ENCODE measurements at regions not wholly inside any gene's neighbourhood (a gene's known extent, or its start where the extent isn't known, plus 50 kb on each side); places are given as distances from the start of the nearest gene placed in this dataset.
A peak's percentile ranks its signal among the peaks of the same experiment; 100 is the strongest.

- DNase-seq (ENCODE audit: low read depth in 2 of 2): no peak
These were observed 105.1 kb downstream of the TRMT11 start for GRCh38 chr6:126091466-126091865.

- no peak for DNase-seq (ENCODE audit: low read depth in 2 of 2)
These were observed 106.8 kb downstream of the TRMT11 start for GRCh38 chr6:126093108-126093507.

GRCh38 chr6:126094411-126094810 is 108.1 kb downstream of the TRMT11 start:
- no peak for DNase-seq (ENCODE audit: low read depth in 2 of 2)

- no peak for DNase-seq (ENCODE audit: low read depth in 2 of 2)
These were observed 114.0 kb downstream of the TRMT11 start for GRCh38 chr6:126100386-126100785.

GRCh38 chr6:126102358-126102757 is 116.0 kb downstream of the TRMT11 start:
- DNase-seq (ENCODE audit: low read depth in 2 of 2): no peak

- no peak for DNase-seq (ENCODE audit: low read depth in 2 of 2)
These were observed 117.7 kb downstream of the TRMT11 start for GRCh38 chr6:126103993-126104392.

GRCh38 chr6:126107475-126108166 is 121.3 kb downstream of the TRMT11 start:
- peak; percentile 20 to 23 for DNase-seq (ENCODE audit: low read depth in 2 of 2)

- no peak for DNase-seq (ENCODE audit: low read depth in 2 of 2)
These were observed 124.4 kb downstream of the TRMT11 start for GRCh38 chr6:126110512-126111270.

GRCh38 chr6:126111327-126111726 is 125.0 kb downstream of the TRMT11 start:
- no peak for DNase-seq (ENCODE audit: low read depth in 2 of 2)

GRCh38 chr6:126112171-126112632 is 125.9 kb downstream of the TRMT11 start:
- DNase-seq (ENCODE audit: low read depth in 2 of 2): peak; percentile 23 to 40

GRCh38 chr6:126113261-126113660 is 126.9 kb downstream of the TRMT11 start:
- no peak for DNase-seq (ENCODE audit: low read depth in 2 of 2)

GRCh38 chr6:126117251-126117650 is 130.9 kb downstream of the TRMT11 start:
- DNase-seq (ENCODE audit: low read depth in 2 of 2): no peak

- no peak for DNase-seq (ENCODE audit: low read depth in 2 of 2)
These were observed 131.9 kb downstream of the TRMT11 start for GRCh38 chr6:126118058-126118755.

- no peak for DNase-seq (ENCODE audit: low read depth in 2 of 2)
These were observed 132.6 kb downstream of the TRMT11 start for GRCh38 chr6:126118936-126119335.

GRCh38 chr6:126123226-126123625 is 136.9 kb downstream of the TRMT11 start:
- DNase-seq (ENCODE audit: low read depth in 2 of 2): no peak

GRCh38 chr6:126127659-126128058 is 141.3 kb downstream of the TRMT11 start:
- DNase-seq (ENCODE audit: low read depth in 2 of 2): no peak

- no peak for DNase-seq (ENCODE audit: low read depth in 2 of 2)
These were observed 144.9 kb downstream of the TRMT11 start for GRCh38 chr6:126131246-126131645.

- DNase-seq (ENCODE audit: low read depth in 2 of 2): no peak
These were observed 147.6 kb downstream of the TRMT11 start for GRCh38 chr6:126133984-126134383.

- no peak for DNase-seq (ENCODE audit: low read depth in 2 of 2)
These were observed 148.2 kb downstream of the TRMT11 start for GRCh38 chr6:126134491-126134890.

GRCh38 chr6:126140015-126140414 is 153.7 kb downstream of the TRMT11 start:
- DNase-seq (ENCODE audit: low read depth in 2 of 2): no peak

- no peak for DNase-seq (ENCODE audit: low read depth in 2 of 2)
These were observed 157.5 kb downstream of the TRMT11 start for GRCh38 chr6:126143761-126144251.

- DNase-seq (ENCODE audit: low read depth in 2 of 2): no peak
These were observed 159.0 kb downstream of the TRMT11 start for GRCh38 chr6:126145351-126145750.
